GM19463 (cell line): ENCODE measurements at regions not wholly inside any gene's neighbourhood (a gene's known extent, or its start where the extent isn't known, plus 50 kb on each side); places are given as distances from the start of the nearest gene placed in this dataset.
"Not testable (repeated sequence)": the region's sequence is repeated elsewhere in the genome, so short reads cannot be mapped to it uniquely, and the experiment has no call there.

ENCODE experiments used
- ATAC-seq: cut with Tn5 transposase; IDR thresholded peaks from one replicate; pipeline ENCODE4 v1.9.1; 2021; ENCODE audit warnings: mild to moderate bottlenecking, moderate library complexity; ENCODE audit not compliant: unreplicated experiment

DNA sequence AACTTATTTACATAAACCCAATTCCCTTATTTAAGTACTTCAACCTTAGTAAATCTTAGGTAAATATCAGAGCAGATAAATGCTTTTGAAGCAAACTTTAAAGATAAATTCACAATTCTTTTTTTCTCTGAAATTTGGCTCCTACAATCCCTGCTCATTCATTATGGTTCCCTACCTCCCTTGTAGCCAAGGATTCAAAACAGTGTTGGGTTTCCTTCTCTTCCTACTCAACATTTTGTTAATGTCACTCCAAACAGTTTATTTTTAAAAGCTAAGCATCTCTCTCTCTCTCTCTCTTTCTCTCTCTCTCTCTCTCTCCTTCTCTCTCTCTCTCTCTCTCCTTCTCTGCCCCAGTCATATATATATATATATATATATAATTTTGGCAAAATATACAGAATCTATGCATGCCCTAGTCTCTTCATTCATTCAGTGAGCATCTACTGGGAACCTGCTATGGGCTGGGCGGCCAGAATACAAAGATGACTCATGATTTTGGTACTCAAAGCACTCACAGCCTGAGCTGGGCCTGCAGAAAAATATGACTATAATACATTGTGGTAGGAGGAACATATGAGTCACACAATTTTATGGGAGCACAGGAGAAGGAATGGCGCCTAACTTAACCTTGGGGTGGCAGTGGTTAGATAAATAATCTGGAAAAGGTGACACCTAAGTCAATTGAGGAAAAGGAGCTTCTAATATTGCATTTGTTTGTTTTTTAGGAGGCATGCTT, 123.7 kb upstream of the DHRS4 start:
- ATAC-seq = no peak

DNA sequence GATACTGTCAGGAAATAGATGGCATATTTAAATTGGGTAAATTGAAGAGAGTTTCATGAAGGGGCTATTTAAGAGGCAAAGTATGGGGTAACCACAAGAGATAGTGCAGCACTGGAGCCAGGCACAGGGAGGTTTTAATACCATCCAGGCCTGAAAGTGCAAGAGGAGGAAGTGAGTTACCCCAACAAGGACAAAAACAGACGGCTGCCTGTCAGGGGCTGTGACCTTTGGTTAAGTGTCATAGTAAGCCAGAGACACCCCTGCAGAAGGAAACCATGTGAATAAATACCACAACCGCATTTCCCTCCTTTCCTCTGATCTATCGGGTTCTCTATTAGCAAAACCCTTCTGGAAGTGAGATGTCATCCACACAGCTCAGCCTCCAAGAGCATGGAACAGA, 122.0 kb upstream of the DHRS4 start:
- no peak for ATAC-seq

DNA sequence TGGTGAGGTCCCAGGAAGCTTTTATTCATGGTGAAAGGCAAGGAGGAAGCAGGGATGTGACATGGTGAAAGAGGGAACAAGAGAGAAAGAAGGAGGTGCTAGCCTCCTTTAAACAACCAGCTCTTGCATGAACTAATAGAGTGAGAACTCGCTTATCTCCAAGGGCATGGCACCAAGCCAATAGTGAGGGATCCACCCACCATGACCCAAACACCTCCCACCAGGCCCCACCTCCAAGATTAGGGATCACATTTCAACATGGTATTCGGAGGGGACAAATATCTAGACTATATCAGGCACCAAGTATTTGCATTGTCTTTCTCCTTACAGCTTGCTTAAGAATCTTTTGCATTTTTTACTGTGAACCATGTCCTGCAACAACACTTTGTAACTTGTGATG, 91.9 kb upstream of the DHRS4 start:
- ATAC-seq = no peak

DNA sequence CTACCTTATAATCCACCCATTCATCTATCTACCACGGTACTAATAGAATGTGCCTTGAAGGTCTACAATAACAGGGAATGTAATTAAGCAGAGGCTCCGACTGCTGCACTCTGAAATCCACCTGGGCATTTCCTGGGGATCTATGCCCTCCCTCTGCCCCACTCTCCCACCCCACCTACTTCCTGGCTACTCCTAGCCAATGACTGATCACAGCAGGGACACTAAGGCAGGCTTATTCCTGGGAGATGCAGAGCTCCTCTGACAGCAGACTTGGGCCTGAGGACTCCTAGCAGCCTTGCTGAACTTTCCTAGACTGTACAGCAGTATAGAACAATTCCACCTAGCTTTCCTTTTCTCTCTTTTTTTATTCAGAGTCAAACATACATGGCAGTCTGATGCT, 91.1 kb upstream of the DHRS4 start:
- no peak for ATAC-seq

DNA sequence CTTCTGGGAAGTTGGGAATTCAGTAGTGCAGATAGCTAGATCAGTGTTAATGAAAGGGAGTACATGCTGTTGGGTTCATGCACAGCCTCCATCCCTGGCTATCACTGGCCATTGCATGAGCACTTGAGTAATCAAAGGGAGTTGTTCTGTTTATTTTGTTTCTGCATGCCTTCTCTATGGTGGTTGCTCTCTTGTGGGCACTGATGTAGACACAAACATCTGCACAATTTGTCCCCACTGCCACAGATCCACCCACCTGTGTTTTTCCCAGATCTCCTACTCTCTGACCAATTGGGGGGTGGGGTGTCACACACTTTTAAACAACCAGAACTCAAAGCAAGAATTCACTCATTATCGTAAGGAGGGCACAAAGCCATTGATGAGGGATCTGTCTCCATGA, 89.7 kb upstream of the DHRS4 start:
- ATAC-seq = no peak

DNA sequence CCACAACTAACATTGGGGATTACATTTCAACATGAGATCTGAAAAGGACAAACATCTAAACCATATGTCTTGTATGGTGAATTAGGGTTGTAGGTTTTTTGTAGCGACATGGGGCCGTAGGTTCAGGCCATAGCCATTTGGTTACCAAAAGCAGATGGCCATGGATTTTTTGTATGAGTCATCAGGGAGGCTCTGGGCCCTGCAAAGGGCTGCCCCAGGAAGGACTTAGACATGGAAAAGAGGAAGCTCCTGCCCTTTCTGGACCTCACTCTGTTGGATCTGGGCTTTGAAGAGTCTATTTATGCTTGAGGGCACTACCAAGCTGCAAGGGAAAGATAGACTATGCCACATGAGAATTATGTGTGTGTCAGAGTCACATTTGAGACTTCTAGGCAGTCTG, 89.3 kb upstream of the DHRS4 start:
- no peak for ATAC-seq

DNA sequence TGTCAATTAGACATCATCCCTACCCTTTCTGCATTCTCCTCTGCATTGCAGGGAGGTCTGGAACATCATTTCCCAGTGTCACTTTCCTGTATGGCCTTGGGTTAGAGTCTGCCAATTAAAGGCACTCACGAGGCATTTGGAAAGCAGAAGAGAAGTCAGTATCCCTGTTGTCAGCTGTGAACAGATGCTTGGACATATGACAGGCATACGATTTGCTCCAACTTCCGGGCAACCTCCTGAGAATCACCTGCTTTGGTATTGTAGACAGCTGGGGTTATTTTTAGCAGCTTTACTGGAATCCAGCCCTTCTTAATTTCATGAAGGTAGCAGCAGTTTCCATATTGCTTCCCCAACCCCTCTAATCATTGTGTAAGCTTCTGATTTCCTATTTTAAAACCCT, 88.7 kb upstream of the DHRS4 start:
- ATAC-seq = no peak

DNA sequence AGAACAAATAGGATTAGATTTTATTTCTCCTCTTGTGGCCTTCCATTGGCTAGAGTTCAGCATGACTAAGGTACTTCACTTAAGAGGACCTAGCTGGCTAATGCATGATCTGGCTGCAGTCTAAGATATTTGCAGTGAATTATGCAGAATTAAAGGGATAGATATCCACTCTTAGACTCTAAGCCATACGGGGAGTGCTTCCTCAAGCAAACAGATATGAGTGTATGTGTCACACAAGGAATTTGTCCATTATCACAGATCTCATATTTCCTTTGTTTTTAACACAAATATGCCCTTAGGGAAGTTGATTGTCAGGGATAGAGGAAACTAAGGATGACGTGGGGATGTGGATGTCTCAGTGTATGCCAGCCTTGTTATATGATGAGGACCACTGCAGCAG, 88.1 kb upstream of the DHRS4 start:
- ATAC-seq = no peak

DNA sequence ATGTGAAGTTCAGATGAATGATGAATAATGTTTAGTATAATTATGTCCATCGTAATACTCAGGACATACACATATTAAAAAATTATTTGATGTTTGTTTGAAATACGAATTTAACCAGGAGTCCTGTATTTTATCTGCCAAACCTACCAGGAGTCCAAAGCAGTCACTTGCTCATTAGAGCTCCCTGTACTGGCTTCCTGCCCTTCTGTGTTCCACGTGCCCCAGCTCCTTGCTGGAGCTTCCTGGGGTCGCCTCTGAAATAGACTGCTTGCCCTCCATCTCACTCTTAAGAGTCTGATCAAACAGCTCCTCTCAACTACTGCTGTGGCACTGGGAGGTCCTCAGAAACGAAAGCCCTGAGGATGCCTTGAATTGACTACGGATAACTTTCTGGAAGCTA, 87.3 kb upstream of the DHRS4 start:
- no peak for ATAC-seq

DNA sequence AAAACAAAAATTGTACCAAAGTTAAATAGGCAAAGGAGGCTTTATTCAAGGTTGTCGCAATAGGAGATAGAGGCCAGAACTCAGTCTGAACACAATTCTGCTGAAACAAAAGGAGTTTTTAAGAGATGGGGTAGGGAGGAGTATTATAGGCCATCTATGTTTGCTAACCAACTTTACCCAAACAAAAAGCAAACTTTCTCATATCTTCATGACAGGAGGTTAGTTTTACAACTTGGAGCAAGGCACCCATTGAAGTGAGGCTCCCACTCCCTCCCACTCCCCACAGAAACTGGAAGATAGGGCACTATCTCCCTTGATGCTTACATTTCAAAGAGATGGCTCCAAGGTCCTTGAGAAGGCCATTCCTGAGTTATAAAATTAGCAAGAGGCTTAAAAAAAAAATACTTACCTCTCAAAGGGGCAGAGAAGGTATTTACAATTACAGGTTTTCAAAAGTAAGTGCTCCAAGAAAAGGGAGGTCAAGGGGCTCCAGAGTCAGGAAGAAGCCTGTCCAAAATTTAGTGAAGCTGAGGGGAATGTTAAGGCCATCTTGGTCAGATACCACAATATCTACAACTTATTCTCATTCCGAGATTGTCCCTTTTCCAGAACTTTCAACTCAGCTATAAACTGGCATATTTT, 84.4 kb upstream of the DHRS4 start:
- no peak for ATAC-seq

DNA sequence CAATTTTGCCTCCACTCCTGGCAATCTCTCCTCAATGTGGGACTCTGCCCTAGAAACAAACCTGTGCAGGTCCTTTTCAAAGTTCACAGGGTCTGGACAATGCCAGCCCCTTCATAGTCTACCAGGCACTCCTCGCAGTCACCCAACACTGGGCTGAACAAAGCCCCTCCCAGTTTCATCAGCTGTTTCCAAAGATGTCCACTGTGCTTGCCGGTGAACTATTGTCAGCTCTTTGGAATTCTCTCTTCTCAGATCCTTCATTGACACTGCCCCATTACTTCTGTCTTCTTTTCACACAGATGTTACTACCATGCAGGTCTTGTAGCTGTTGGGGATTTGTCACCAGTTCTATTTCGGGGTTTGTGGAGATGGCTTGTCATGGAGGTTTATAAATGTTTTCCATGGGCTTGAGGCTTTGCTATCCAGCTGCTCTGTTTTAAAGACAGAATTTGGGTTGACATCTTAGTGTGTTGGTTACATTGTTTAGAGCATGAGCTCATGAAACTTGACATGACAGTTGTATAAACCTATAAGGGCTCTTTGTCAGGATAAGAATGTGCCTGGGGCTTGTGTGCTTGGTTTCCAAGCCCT, 77.3 kb upstream of the DHRS4 start:
- no peak for ATAC-seq

DNA sequence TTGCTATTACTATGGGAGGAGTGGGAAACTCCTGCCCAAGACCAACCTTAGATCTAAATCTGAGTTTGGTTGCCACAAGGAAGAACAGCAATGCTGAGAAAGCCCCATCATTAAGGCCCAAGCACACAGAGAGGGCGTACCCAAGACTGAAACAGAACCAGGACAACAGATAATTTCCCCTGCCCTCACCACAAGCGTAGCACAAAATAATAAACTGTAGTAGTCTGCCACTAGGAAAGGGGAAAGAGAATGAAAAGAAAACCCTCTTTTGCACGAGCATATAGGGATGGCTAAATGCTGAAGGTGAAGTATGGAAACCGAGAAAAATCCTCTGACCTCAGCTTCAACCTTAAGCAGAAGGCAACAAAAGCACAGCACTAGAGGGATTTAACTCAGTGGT, 76.5 kb upstream of the DHRS4 start:
- ATAC-seq = peak; percentile 65

DNA sequence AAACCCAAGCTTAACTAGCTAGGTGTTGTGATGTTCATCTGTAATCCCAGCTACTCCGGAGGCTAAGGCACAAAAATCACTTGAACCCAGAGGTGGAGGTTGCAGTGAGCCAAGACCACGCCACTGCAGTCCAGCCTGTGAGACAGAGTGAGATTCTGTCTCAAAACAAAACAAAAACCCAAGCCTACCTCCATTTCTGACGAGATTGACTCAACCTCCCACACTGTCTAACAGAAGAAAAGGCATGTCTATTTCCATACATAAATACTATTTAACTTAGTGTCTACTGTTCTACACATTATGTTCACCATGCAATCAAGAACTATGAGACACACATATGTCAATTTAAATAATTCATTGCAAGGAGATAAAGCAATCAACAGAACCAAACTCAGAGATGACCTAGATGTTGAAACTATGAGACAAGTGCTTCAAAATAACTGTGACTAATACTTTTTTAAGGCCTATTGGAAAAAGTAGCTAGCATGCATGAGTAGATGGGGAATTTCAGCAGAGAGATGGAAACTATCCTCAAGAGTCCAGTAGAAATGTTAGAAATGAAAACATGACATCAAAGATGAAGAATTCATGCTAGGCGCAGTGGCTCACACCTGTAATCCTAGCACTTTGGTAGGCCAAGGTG, 75.9 kb upstream of the DHRS4 start:
- ATAC-seq = peak; percentile 73

DNA sequence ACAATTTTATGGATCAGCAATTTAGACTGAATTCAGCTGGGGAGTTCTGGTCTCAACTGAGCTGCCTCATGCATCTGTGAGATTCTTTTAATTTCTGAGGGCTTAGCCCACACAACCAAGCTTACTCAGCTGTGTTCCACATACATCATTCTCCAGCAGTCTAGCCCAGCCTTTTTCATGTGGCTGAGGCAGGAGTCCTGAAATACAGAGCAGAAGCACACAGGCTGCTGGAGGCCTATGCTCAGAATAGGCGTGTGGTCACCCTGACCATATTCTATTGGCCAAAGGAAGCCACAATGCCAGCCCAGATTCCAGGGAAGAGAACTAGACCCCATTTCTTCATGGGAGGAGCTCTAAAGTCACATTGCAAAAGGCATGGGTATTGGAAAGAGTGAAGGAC, 72.3 kb upstream of the DHRS4 start:
- no peak for ATAC-seq

DNA sequence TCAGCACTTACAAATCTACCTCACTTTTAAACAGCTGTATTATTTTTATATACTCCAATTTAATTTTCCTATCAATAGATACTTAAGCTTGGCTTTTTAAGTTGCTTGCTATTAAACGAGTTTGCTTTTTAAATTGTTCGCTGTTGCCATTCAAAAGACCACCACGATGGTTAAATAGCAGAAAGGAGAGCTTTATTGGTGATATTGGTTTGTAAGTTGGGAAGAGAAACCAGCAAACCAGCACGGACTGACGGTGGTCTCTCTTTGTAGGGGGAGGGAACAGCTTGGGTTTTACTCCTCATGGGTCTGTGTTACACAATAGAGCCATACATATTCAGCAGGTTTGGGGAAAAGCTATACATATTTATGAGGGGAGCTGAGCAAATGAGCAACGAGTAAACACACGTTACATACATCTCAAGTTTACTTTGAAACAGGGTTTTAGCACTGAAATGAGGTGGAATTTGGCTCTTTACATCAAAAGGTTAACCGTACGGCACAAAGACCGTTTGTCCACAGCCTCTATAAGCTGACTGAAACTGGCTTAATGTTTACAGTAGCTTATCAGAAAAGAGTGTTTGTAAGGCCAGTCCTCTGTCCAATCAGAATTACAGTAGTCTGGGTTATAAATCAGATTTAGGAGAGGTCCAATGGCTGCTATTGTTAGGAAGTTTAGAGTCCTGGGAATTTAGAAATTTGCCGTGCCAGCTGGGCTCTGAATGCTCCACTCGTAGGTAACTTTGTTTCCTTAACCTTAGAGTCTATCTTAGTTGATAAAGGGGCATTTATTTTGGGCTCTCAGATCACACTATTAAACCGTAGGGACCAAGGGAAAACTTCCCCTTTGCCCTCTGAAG, 69.7 kb upstream of the DHRS4 start:
- no peak for ATAC-seq

DNA sequence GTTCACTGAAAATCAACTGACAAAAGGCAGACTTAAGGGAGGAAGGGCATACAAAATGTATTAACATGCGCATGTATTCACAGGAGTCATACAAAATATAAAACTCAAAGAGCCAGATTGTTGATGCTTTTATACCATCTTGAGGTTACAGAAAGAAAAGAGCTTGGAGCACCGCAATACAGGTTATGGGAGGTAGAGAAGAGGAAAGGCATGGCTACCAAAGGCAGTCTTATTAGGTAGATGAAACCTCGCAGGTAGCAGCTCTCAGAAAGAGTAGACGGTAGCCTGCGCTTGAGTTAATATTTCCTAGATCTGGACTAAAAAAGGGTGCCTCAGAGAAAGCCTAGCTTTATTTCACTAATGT, 69.0 kb upstream of the DHRS4 start:
- no peak for ATAC-seq

DNA sequence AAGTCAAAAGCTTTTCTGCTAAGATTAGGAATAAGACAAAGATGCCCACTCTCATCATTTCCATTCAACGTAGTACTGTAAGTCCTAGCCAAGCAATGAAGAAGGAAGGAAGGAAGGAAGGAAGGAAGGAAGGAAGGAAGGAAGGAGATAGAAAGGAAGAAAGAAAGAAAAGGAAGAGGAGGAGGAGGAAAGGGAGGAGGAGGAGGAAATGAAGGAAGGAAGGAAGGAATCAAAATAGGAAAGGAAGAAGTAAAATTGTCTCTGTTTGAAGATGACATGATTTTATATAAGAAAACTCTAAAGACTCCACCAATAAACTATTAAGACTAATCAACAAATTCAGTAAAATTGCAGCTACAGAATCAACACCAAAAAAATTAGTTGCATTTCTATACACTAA, 66.0 kb upstream of the DHRS4 start:
- no peak for ATAC-seq

DNA sequence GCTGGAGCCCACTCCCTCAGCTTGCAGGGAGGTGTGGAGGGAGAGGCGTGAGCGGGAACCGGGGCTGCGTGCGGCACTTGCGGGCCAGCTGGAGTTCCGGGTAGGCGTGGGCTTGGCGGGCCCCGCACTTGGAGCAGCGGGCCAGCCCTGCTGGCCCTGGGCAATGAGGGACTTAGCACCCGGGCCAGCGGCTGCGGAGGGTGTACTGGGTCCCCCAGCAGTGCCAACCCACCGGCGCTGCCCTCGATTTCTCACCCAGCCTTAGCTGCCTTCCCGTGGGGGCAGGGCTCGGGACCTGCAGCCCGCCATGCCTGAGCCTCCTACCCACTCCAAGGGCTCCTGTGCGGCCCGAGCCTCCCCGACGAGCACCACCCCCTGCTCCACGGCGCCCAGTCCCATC, 61.9 kb upstream of the DHRS4 start:
- ATAC-seq = not testable (repeated sequence)

DNA sequence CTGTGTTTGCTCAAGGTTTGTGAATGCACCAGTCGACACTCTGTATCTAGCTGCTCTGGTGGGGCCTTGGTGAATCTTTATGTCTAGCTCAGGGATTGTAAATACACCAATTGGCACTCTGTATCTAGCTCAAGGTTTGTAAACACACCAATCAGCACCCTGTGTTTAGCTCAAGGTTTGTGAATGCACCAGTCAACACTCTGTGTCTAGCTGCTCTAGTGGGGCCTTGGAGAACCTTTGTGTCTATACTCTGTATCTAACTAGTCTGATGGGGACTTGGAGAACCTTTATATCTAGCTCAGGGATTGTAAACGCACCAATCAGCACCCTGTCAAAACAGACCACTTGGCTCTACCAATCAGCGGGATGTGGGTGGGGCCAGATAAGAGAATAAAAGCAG, 61.3 kb upstream of the DHRS4 start:
- not testable (repeated sequence) for ATAC-seq

DNA sequence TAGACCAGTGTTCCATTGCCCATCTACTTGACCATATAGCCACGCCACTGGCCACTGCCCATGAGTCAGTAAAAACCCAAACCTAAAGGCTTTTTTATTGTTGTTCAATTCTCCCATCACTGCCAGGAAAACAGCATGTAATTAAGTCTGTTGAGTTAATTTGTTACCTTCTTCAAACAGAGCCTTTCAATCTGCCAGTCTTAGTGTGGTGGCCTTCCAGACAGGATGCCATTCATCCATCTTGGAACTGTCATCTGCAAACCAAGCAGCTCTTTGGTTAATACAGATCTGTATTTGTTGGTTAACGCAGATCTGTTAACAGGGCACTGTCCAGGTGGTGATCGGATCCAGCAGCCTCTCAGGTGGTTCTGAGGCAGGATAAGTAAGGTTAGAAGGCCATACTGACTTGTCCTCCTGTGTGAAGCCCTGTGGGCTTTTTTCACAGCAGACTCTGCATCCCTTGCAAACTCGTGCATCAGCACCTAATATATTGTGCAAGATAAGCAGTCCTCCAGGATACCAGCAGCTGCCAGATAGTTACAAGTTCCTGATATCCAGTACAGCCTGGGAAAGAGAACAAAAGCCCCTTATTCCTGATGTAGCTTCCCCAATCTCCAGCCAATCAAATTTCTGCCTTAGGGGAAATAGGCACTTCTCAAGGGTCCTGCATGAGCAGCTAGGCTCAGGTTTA, 59.1 kb upstream of the DHRS4 start:
- no peak for ATAC-seq

DNA sequence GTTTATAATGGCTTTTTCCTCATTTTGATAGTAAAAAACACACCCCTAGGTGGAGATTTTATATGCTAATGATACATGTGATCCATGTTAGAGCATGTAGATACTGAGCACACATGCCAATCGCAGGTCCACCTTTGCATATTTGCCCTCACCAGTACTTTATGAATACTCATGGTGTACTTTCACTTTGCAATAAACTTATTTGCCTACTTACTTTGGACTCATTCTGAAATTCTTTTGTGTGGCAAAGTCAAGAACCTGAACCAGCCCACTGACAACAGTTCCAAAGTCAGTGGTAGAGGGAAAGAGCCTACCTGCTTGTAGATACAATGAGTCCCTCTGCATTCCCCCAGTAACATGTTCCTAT, 58.5 kb upstream of the DHRS4 start:
- no peak for ATAC-seq
